A549 (cell line): ENCODE measurements at regions not wholly inside any gene's neighbourhood (a gene's known extent, or its start where the extent isn't known, plus 50 kb on each side); places are given as distances from the start of the nearest gene placed in this dataset.

ENCODE experiments used
- ATAC-seq, 2 experiments: fragments of 200-7000 bp in 1 of 2; fragments of >200 bp in 1 of 2; cut with Nextera tagmentation in 1 of 2; cut with Tn5 transposase in 1 of 2; 3 replicates each; pipeline versions ENCODE4 v1.8.0 to v1.9.1; 2018 to 2020; ENCODE audit warnings: mild to moderate bottlenecking in 1 of 2, moderate library complexity in 1 of 2
- CTCF ChIA-PET: fragments of 300-600 bp; sonication (Branson Sonifier 250); formaldehyde crosslinking; extraction: SDS; loops from one replicate; lab custom pipeline; 2021; ENCODE audit warnings: antibody characterized with exemption, inconsistent platforms; lab: Yijun Ruan, JAX
- POLR2A ChIA-PET: fragments of 350-600 bp; formaldehyde crosslinking; extraction: SDS; loops from one replicate; lab custom pipeline; 2021; ENCODE audit warnings: antibody characterized with exemption, inconsistent platforms; lab: Yijun Ruan, JAX
- DNase-seq, 2 experiments: peaks; one replicate each; pipeline versions ENCODE4 v3.0.0 to v3.0.0-alpha.2; 2011 to 2016; ENCODE audit warnings: low read depth in 1 of 2, low spot score in 1 of 2
- FAIRE-seq: peaks from 2 replicates; lab custom pipeline; 2011; peaks lifted over from hg19 to GRCh38; lab: Jason Lieb, UNC
- H3K27ac ChIP-seq, 2 experiments: fragments of >200 bp; sonication (Bioruptor Twin); formaldehyde crosslinking; 3 replicates each; pipeline ENCODE4 v1.5.1; 2016 to 2017
- H3K4me1 ChIP-seq: fragments of >200 bp; sonication (Bioruptor Twin); formaldehyde crosslinking; 3 replicates; pipeline ENCODE4 v1.6.1; 2016
- H3K4me2 ChIP-seq: fragments of >200 bp; sonication (Bioruptor Twin); formaldehyde crosslinking; 3 replicates; pipeline ENCODE4 v1.6.1; 2016
- H3K4me3 ChIP-seq: fragments of >200 bp; sonication (Bioruptor Twin); formaldehyde crosslinking; 3 replicates; pipeline ENCODE4 v1.5.1; 2016
- H3K9me3 ChIP-seq: fragments of >200 bp; sonication (Bioruptor Twin); formaldehyde crosslinking; 3 replicates; pipeline ENCODE4 v1.6.1; 2016
- ATOH8 ChIP-seq: fragments of 250-450 bp; sonication (Bioruptor Pico); IDR thresholded peaks from 2 replicates; pipeline ENCODE4 v1.5.0; 2020; ENCODE audit warnings: low read depth, mild to moderate bottlenecking, moderate library complexity
- CBX2 ChIP-seq: fragments of 200-600 bp; sonication (generic); IDR thresholded peaks from 2 replicates; pipeline ENCODE4 v1.6.1; 2016; ENCODE audit warnings: low read depth, mild to moderate bottlenecking, borderline replicate concordance
- CBX8 ChIP-seq: fragments of 200-600 bp; sonication (generic); IDR thresholded peaks from 2 replicates; pipeline ENCODE4 v1.6.1; 2016
- CEBPB ChIP-seq, 2 experiments: fragments of >200 bp in 1 of 2; sonication (Bioruptor Twin) in 1 of 2; formaldehyde crosslinking in 1 of 2; IDR thresholded peaks; 2 replicates each; pipeline ENCODE4 v1.6.1; 2012 to 2016
- CHD2 ChIP-seq: fragments of 150-350 bp; IDR thresholded peaks from 2 replicates; pipeline ENCODE4 v1.6.1; 2014; ENCODE audit warnings: low read length; ENCODE audit not compliant: partially characterized antibody
- E2F6 ChIP-seq: IDR thresholded peaks from 2 replicates; pipeline ENCODE4 v1.6.1; 2012; ENCODE audit warnings: low read depth, borderline replicate concordance
- EHF ChIP-seq: fragments of 250-450 bp; sonication (Bioruptor Pico); IDR thresholded peaks from 2 replicates; pipeline ENCODE4 v1.5.0; 2020; ENCODE audit warnings: mild to moderate bottlenecking
- EHMT2 ChIP-seq: fragments of 200-600 bp; sonication (generic); IDR thresholded peaks from 2 replicates; pipeline ENCODE4 v1.6.1; 2016; ENCODE audit warnings: antibody characterized with exemption, low read depth, mild to moderate bottlenecking, moderate library complexity
- EP300 ChIP-seq, 2 experiments: fragments of >200 bp; sonication (Bioruptor Twin); formaldehyde crosslinking; IDR thresholded peaks; 2 replicates in 1 of 2; 3 replicates in 1 of 2; pipeline ENCODE4 v1.6.1; 2016 to 2017
- ESRRA ChIP-seq: fragments of 150-350 bp; IDR thresholded peaks from 2 replicates; pipeline ENCODE4 v1.6.1; 2014; ENCODE audit warnings: mild to moderate bottlenecking, low read length, borderline replicate concordance
- FOSB ChIP-seq: fragments of 250-450 bp; sonication (Bioruptor Pico); IDR thresholded peaks from 2 replicates; pipeline ENCODE4 v1.5.0; 2020; ENCODE audit warnings: mild to moderate bottlenecking, moderate library complexity
- FOXS1 ChIP-seq: fragments of 250-450 bp; sonication (Bioruptor Pico); IDR thresholded peaks from 2 replicates; pipeline ENCODE4 v1.5.0; 2020; ENCODE audit warnings: mild to moderate bottlenecking, moderate library complexity
- HDAC2 ChIP-seq: fragments of 200-600 bp; sonication (generic); IDR thresholded peaks from 2 replicates; pipeline ENCODE4 v1.6.1; 2016
- HOXA7 ChIP-seq: fragments of 250-450 bp; sonication (Bioruptor Pico); IDR thresholded peaks from 2 replicates; pipeline ENCODE4 v1.5.0; 2020; ENCODE audit warnings: mild to moderate bottlenecking, moderate library complexity
- HOXB13 ChIP-seq: fragments of 250-450 bp; sonication (Bioruptor Pico); IDR thresholded peaks from 2 replicates; pipeline ENCODE4 v1.5.0; 2020; ENCODE audit warnings: low read depth, mild to moderate bottlenecking, moderate library complexity
- HOXB5 ChIP-seq: fragments of 250-450 bp; sonication (Bioruptor Pico); IDR thresholded peaks from 2 replicates; pipeline ENCODE4 v1.5.0; 2020; ENCODE audit warnings: mild to moderate bottlenecking, moderate library complexity
- JUNB ChIP-seq: fragments of >200 bp; sonication (Bioruptor Twin); formaldehyde crosslinking; IDR thresholded peaks from 2 replicates; pipeline ENCODE4 v1.6.1; 2016
- MAFK ChIP-seq: fragments of 450-650 bp; IDR thresholded peaks from 2 replicates; pipeline ENCODE4 v1.6.1; 2014; ENCODE audit not compliant: partially characterized antibody
- MAX ChIP-seq: IDR thresholded peaks from 2 replicates; pipeline ENCODE4 v1.6.1; 2012
- MAZ ChIP-seq: fragments of 150-350 bp; IDR thresholded peaks from 2 replicates; pipeline ENCODE4 v1.6.1; 2014; ENCODE audit warnings: antibody characterized with exemption, low read depth, low read length, borderline replicate concordance
- NPAS2 ChIP-seq: fragments of 250-450 bp; sonication (Bioruptor Pico); IDR thresholded peaks from 2 replicates; pipeline ENCODE4 v1.8.0; 2022; ENCODE audit warnings: mild to moderate bottlenecking, moderate library complexity, borderline replicate concordance
- PHF8 ChIP-seq: fragments of 200-600 bp; sonication (generic); IDR thresholded peaks from 2 replicates; pipeline ENCODE4 v1.6.1; 2016; ENCODE audit warnings: low read depth, mild to moderate bottlenecking, antibody characterized with exemption, moderate library complexity, borderline replicate concordance
- POLR2AphosphoS2 ChIP-seq: conservative IDR thresholded peaks from 2 replicates; pipeline ENCODE4 v1.6.1; 2012; ENCODE audit warnings: low read length, improper control_type of control experiment, inconsistent platforms
- RARB ChIP-seq: fragments of 250-450 bp; sonication (Bioruptor Pico); IDR thresholded peaks from 2 replicates; pipeline ENCODE4 v1.8.0; 2021; ENCODE audit warnings: mild to moderate bottlenecking, moderate library complexity
- RCOR1 ChIP-seq: fragments of 150-350 bp; IDR thresholded peaks from 2 replicates; pipeline ENCODE4 v1.6.1; 2014; ENCODE audit warnings: antibody characterized with exemption, low read length, low read depth
- ZFP36 ChIP-seq: fragments of 450-650 bp; IDR thresholded peaks from 2 replicates; pipeline ENCODE4 v1.6.1; 2014; ENCODE audit warnings: borderline replicate concordance; ENCODE audit not compliant: partially characterized antibody
- WGBS: methylation state at CpG from one replicate; pipeline ENCODE4 v1.1.6; 2017; ENCODE audit errors: missing lambda C conversion rate; 5-methylcytosine and 5-hydroxymethylcytosine counted together

- ATAC-seq (no peak), FAIRE-seq (no peak), DNase-seq (no peak)
- Histone ChIP-seq H3K27ac (0 out of 6 replicates have a peak overlapping the region, but pooled peaks of 1 of the 2 experiments have one; percentile 50), H3K4me3 (no peak overlapping the region), H3K4me2 (peak overlapping the region; percentile 34; the same call in 2 of the 3 replicates), H3K9me3 (no peaks in the 10 kb centered on the region), H3K4me1 (peaks cover 24% of the 10 kb centered on the region)
- 89% methylated on average over 3 of the region's 3 CpGs for WGBS
- TF ChIP-seq RARB = no peak
- no peak for TF ChIP-seq POLR2AphosphoS2
- TF ChIP-seq FOXS1 = no peak
- no peak for TF ChIP-seq HOXB5
- no peak for TF ChIP-seq CHD2
- no peak for TF ChIP-seq E2F6
- no peak for TF ChIP-seq ZFP36
- ChIA-PET POLR2A (no interaction called here), CTCF (interaction anchor here (0.6 kb wide), 2 partner anchors 12 to 622 kb away, joined by 3 read pairs; no protein-coding TSS in a partner anchor)
Measured at GRCh38 chr12:91983935-91984334, 161.7 kb downstream of the BTG1 start.

- no peak overlapping the region for H3K4me3 ChIP-seq
- no peaks in the 10 kb centered on the region for H3K9me3 ChIP-seq
- ATAC-seq (no peak), DNase-seq (no peak), FAIRE-seq (no peak)
- POLR2A ChIA-PET = no interaction called here
- WGBS = 95% methylated on average over 5 of the region's 5 CpGs
- CTCF ChIA-PET = interaction anchor here (0.9 kb wide), 1 partner anchor 8 kb away, joined by 3 read pairs; no protein-coding TSS in a partner anchor
- no peak overlapping the region for H3K4me2 ChIP-seq
- peaks cover 24% of the 10 kb centered on the region for H3K4me1 ChIP-seq
- no peak overlapping the region for H3K27ac ChIP-seq
- no peak for TF ChIP-seq MAZ
- no peak for TF ChIP-seq CBX2
- no peak for TF ChIP-seq EHMT2
- no peak for TF ChIP-seq EP300 (IDR thresholded peaks at IDR 0.05)
- TF ChIP-seq E2F6 = no peak
- no peak for TF ChIP-seq PHF8
- no peak for TF ChIP-seq ESRRA
- no peak for TF ChIP-seq FOSB (CRISPR knock-in tag)
- no peak for TF ChIP-seq HDAC2
- no peak for TF ChIP-seq NPAS2 (CRISPR knock-in tag)
- no peak for TF ChIP-seq MAFK
- TF ChIP-seq HOXA7 (CRISPR knock-in tag) = no peak
- TF ChIP-seq JUNB = no peak
- TF ChIP-seq HOXB5 = no peak
- no peak for TF ChIP-seq CBX8
- TF ChIP-seq MAX = no peak
- no peak for TF ChIP-seq EHF (CRISPR knock-in tag)
- no peak for TF ChIP-seq ATOH8 (CRISPR knock-in tag)
- no peak for TF ChIP-seq RCOR1
- no peak for TF ChIP-seq HOXB13 (CRISPR knock-in tag)
Measured at GRCh38 chr12:91982946-91983345, 162.7 kb downstream of the BTG1 start.

- Histone ChIP-seq H3K4me1 (peaks cover 10% of the 10 kb centered on the region), H3K9me3 (no peaks in the 10 kb centered on the region), H3K27ac (no peak overlapping the region), H3K4me2 (no peak overlapping the region), H3K4me3 (no peak overlapping the region)
- ChIA-PET CTCF (interaction anchor here (0.8 kb wide), 1 partner anchor 168 kb away, joined by 3 read pairs; no protein-coding TSS in a partner anchor), POLR2A (no interaction called here)
- DNase-seq (no peak), FAIRE-seq (no peak), ATAC-seq (no peak)
- TF ChIP-seq CEBPB (IDR thresholded peaks at IDR 0.05) = no peak
Measured at GRCh38 chr12:91980389-91980821, 165.2 kb downstream of the BTG1 start.
